ENCODE measurements at regions not wholly inside any gene's neighbourhood (a gene's known extent, or its start where the extent isn't known, plus 50 kb on each side); places are given as distances from the start of the nearest gene placed in this dataset.

DNA sequence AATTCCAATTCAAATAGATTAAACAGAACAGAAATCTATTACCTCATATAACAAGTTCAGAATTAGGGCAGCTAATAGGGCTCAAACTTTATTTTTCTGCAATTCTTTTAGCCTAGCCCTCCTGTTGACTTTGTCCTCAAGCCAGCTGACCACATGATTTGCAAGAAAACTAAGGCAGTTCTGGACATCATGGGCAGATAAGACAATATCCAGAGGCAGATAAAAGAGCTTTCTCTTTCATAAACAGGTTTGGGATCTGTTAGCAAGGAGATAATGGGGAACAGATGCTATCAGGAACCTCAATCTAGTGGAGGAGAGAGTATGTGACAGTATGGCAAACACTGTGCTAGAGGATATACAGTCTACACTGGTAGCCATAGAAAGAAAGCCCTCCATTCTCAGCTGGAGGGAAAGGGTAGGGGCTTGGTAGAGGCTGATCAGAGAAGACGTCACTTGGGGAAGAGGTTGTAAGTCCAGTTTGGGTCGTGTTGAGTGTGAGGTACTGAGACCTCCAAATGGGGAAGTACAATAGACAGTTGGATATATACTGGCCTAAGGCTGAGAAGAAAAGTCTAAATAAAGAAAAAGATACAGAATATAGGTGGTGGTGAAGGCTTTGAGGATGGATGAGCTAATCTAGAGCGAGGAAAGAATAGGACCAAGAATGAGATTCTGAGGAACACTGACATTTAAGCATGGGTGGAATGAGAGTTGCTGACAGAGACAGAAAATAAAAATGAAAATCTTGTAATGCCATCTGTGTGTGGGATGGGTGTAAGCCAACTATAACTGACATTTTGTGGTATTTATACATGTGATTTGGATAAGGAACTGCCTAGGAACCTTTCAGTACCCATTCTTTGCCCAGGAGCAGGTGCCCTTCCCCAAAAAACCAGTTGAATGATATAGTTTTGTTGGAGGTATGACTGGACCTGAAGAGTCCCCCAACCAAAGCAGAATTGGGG lies 67.4 kb downstream of the CYB561 start:
- Mint-ChIP-seq H3K4me3 (no peak overlapping the region), H3K27me3 (no peaks in the 10 kb centered on the region), H3K9me3 (peaks cover 5% of the 10 kb centered on the region), H3K27ac (no peak overlapping the region), H3K36me3 (peaks cover 5% of the 10 kb centered on the region), H3K4me1 (peaks cover 2% of the 10 kb centered on the region)
- no peak for DNase-seq

DNA sequence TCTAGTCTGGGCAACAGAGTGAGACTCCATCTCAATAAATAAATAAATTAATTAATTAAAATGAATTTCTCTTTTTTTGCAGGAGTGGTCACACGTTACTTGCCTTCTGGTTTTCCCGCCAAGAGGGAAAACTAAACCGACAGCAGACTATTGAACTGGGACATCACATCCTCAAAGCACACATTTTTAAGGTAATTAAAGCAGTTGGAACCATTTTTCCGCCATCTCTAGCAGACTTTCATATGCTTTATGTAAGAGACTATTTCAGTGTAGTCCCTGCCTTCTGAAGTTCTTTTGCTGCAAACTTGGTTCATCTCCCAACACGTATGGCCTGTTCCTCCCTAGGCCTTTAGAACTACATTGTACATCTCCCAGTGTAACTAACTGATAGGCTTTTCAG lies 66.5 kb downstream of the CYB561 start:
- DNase-seq = no peak
- H3K27ac Mint-ChIP-seq = no peak overlapping the region
- peaks cover 5% of the 10 kb centered on the region for H3K9me3 Mint-ChIP-seq
- H3K27me3 Mint-ChIP-seq = no peaks in the 10 kb centered on the region
- H3K4me1 Mint-ChIP-seq = peaks cover 2% of the 10 kb centered on the region
- H3K4me3 Mint-ChIP-seq = no peak overlapping the region
- peaks cover 5% of the 10 kb centered on the region for H3K36me3 Mint-ChIP-seq

DNA sequence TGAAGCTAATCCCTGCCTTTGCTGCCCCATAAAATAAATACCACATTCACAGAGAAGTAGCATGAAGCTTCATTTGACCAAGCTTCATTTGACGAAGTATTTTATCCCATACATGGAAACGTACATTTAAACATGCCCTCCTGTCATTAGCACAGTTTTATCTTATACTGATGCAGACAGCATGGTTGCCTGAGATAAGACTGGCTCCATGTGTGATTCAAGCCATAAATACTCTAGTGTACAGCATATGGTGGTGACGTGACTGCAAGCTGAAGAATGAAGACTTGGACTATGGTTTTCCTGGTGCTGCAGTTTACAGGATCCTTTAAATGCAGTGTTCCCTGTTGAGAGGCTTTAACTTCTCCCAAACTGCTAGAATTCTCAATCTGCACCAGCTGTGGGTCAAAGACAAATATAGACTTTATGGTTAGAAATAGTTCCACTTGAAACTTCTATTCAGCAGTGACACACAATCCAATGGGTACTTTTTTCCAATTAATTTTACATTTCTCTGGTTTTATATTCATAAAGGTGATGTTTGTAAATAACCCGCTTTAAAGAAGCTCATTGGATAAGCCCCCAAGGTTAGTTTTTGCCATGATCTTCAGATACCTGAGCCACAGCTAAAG lies 64.9 kb downstream of the CYB561 start:
- H3K27ac Mint-ChIP-seq = no peak overlapping the region
- H3K9me3 Mint-ChIP-seq = peaks cover 5% of the 10 kb centered on the region
- no peak overlapping the region for H3K4me3 Mint-ChIP-seq
- H3K36me3 Mint-ChIP-seq = peaks cover 5% of the 10 kb centered on the region
- H3K4me1 Mint-ChIP-seq = peaks cover 2% of the 10 kb centered on the region
- H3K27me3 Mint-ChIP-seq = no peaks in the 10 kb centered on the region
- no peak for DNase-seq

DNA sequence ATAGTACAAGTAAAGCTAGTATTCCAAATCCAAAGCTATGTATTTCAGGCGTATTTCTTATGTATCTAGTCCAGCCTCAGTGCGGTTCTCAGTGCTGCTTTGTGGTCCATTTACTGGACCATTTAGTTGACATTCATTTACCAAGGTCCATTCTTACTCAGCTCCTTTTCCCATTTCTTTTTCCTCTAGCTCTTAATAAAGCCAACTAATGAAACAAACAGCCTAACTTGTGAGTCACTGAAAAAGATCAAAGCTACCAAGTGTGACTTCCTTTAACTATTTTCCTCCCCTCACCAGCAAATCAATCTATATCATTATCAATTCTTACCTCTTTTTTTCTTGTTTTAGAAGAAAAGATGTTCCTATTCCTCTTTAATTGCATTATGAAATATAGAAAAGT lies 64.0 kb downstream of the CYB561 start:
- Mint-ChIP-seq H3K36me3 (peaks cover 5% of the 10 kb centered on the region), H3K4me1 (peaks cover 2% of the 10 kb centered on the region), H3K27ac (no peak overlapping the region), H3K27me3 (no peaks in the 10 kb centered on the region), H3K9me3 (peaks cover 5% of the 10 kb centered on the region), H3K4me3 (no peak overlapping the region)
- DNase-seq = no peak
